Subcutaneous abdominal adipose tissue (tissue), 5 donors: ENCODE measurements at regions not wholly inside any gene's neighbourhood (a gene's known extent, or its start where the extent isn't known, plus 50 kb on each side); places are given as distances from the start of the nearest gene placed in this dataset.
"Not testable (repeated sequence)": the region's sequence is repeated elsewhere in the genome, so short reads cannot be mapped to it uniquely, and the experiment has no call there.

Experiments
- H3K27ac ChIP-seq: one replicate; pipeline ENCODE4 v1.7.0; 2013; ENCODE audit warnings: low read depth, mild to moderate bottlenecking, inconsistent platforms, low read length, moderate library complexity
- H3K27me3 ChIP-seq, 5 donors: one replicate each; pipeline ENCODE4 v1.7.0; 2013; ENCODE audit warnings: low read length in 5 of 5, inconsistent platforms in 1 of 5; ENCODE audit not compliant: control insufficient read depth in 5 of 5, insufficient read depth in 4 of 5
- H3K36me3 ChIP-seq, 5 donors: one replicate each; pipeline ENCODE4 v1.7.0; 2013; ENCODE audit warnings: low read length in 5 of 5; ENCODE audit not compliant: control insufficient read depth in 5 of 5, insufficient read depth in 5 of 5
- H3K4me1 ChIP-seq, 5 donors: one replicate each; pipeline ENCODE4 v1.7.0; 2013; ENCODE audit warnings: low read length in 5 of 5, mild to moderate bottlenecking in 3 of 5, moderate library complexity in 1 of 5; ENCODE audit not compliant: control insufficient read depth in 5 of 5, insufficient read depth in 5 of 5
- H3K4me3 ChIP-seq, 5 donors: one replicate each; pipeline ENCODE4 v1.7.0; 2013; ENCODE audit warnings: low read length in 5 of 5, low read depth in 1 of 5
- H3K9ac ChIP-seq, 5 donors: one replicate each; pipeline ENCODE4 v1.7.0; 2013; ENCODE audit warnings: low read length in 5 of 5, mild to moderate bottlenecking in 4 of 5, moderate library complexity in 3 of 5
- H3K9me3 ChIP-seq, 5 donors: one replicate each; pipeline ENCODE4 v1.7.0; 2013; ENCODE audit warnings: low read length in 5 of 5; ENCODE audit not compliant: control insufficient read depth in 5 of 5
- donor health status: healthy.
- donor health status: healthy.
- donor health status: healthy.
- donor health status: healthy.
- donor health status: healthy.

GRCh38 chr10:56449770-56450169, 88.7 kb upstream of the ZWINT start:
- H3K36me3 ChIP-seq = no peaks in the 10 kb centered on the region

GRCh38 chr10:56447613-56448012, 86.6 kb upstream of the ZWINT start:
- H3K4me1 ChIP-seq, H3K9ac ChIP-seq, H3K4me3 ChIP-seq, H3K9me3 ChIP-seq, H3K27me3 ChIP-seq, H3K27ac ChIP-seq, H3K36me3 ChIP-seq: not testable (repeated sequence)

More at GRCh38 chr10:56449770-56450169, 88.7 kb upstream of the ZWINT start:
- H3K9me3 ChIP-seq = no peaks in the 10 kb centered on the region
- H3K27me3 ChIP-seq = no peaks in the 10 kb centered on the region
- H3K27ac ChIP-seq = no peak overlapping the region
- H3K4me3 ChIP-seq = no peak overlapping the region
- H3K9ac ChIP-seq = no peak overlapping the region
- no peaks in the 10 kb centered on the region for H3K4me1 ChIP-seq

GRCh38 chr10:56441337-56441736, 80.3 kb upstream of the ZWINT start:
- H3K27me3 ChIP-seq, H3K9me3 ChIP-seq, H3K4me1 ChIP-seq, H3K36me3 ChIP-seq, H3K9ac ChIP-seq, H3K27ac ChIP-seq, H3K4me3 ChIP-seq: not testable (repeated sequence)
